ENCODE measurements at regions not wholly inside any gene's neighbourhood (a gene's known extent, or its start where the extent isn't known, plus 50 kb on each side); places are given as distances from the start of the nearest gene placed in this dataset.

DNA sequence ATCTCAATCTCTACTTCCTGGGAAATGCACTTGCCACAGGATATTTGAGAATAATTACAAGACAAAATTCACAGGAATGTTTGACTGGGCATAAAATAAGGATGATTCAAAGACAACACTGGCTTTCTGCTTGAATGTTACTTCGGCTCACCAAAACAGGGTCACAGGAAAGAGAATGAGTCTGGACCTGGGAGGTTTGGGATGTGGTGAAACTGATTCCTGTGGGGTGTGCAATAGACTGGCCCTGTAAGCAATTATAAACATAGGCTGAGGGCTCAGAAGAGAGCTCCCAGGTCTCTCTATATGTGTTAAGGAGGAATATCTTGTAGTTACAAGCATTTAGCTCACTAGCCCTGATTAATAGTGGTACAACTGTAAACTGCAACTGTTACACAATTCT, 613.9 kb upstream of the CELF2 start:
- DNase-seq (ENCODE audit: low spot score), result no peak
- H3K27me3 ChIP-seq, result no peaks in the 10 kb centered on the region
- no peak overlapping the region for H3K27ac ChIP-seq
- no peaks in the 10 kb centered on the region for H3K4me1 ChIP-seq
- peaks cover 0 to 3% of the 10 kb centered on the region in 2 donors for H3K9me3 ChIP-seq
- no peak overlapping the region for H3K4me3 ChIP-seq
- TF ChIP-seq, protein P1, sequence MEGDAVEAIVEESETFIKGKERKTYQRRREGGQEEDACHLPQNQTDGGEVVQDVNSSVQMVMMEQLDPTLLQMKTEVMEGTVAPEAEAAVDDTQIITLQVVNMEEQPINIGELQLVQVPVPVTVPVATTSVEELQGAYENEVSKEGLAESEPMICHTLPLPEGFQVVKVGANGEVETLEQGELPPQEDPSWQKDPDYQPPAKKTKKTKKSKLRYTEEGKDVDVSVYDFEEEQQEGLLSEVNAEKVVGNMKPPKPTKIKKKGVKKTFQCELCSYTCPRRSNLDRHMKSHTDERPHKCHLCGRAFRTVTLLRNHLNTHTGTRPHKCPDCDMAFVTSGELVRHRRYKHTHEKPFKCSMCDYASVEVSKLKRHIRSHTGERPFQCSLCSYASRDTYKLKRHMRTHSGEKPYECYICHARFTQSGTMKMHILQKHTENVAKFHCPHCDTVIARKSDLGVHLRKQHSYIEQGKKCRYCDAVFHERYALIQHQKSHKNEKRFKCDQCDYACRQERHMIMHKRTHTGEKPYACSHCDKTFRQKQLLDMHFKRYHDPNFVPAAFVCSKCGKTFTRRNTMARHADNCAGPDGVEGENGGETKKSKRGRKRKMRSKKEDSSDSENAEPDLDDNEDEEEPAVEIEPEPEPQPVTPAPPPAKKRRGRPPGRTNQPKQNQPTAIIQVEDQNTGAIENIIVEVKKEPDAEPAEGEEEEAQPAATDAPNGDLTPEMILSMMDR (IDR thresholded peaks at IDR 0.05), result no peak
- no peaks in the 10 kb centered on the region for H3K36me3 ChIP-seq

DNA sequence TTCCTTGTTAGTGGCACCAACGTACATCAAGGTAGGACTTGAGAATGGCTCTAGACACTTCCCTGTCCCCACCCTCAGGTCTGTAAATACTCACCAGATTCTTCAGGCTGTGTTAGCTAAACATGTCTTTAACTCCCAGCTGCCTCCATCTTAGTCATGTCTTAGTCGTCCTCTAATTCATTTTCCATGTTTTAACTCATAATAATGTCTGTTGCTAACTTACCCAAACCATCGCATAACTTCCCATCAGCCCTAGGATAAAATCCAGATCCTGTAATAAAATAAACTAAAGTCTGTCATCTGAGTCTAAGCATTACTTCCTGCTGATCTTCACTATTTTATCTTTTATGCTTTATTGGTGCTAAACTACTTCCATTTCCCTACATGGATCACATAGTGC, 600.0 kb upstream of the CELF2 start:
- Histone ChIP-seq H3K36me3 (no peaks in the 10 kb centered on the region), H3K27ac (no peak overlapping the region), H3K27me3 (no peaks in the 10 kb centered on the region), H3K4me3 (no peak overlapping the region), H3K9me3 (no peaks in the 10 kb centered on the region), H3K4me1 (no peaks in the 10 kb centered on the region)
- TF ChIP-seq, protein P1 (IDR thresholded peaks at IDR 0.05), result no peak
- DNase-seq (ENCODE audit: low spot score), result no peak

DNA sequence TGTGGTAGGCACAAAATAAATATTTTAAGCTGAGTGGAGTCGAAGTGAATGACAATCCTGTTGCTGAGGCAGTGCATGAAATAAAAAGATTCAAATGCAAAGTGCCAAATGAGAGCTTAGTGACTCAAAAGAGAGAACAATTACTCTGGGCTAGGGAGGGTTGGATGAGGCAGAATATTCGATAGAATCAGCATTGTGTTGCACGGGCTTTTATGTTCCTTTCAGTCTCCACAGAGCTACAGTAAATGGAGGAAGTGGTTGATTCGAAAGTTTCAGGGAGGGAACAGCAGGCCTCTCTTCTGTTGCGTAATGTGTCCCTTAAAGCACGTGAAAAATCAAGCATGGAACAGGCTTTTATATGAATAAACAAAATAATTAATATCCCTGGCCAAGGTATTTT, 599.3 kb upstream of the CELF2 start:
- no peak for DNase-seq (ENCODE audit: low spot score)
- Histone ChIP-seq H3K4me3 (no peak overlapping the region), H3K27me3 (no peaks in the 10 kb centered on the region), H3K27ac (no peak overlapping the region), H3K36me3 (no peaks in the 10 kb centered on the region), H3K4me1 (no peaks in the 10 kb centered on the region), H3K9me3 (no peaks in the 10 kb centered on the region)
- TF ChIP-seq, protein P1 (IDR thresholded peaks at IDR 0.05), result no peak

DNA sequence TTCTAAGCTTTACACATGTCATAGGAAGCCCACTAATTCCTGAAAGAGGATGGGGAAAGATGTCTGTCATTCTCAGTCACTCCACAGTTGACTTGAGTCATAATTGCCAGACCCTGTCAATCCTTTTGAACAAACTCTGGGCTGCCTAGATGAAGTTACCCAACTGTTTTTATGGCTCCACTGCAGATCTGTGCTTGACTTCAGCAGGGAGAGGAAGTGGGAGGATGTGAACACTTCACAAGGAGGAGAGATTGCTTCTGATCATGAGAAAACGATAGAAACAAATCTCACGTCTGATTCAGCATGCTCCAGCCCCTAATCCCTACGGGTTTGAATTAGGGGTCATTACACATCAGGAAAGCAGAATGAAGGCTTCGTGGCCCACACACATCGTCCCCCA, 596.6 kb upstream of the CELF2 start:
- TF ChIP-seq, protein P1 (IDR thresholded peaks at IDR 0.05), result no peak
- Histone ChIP-seq H3K4me3 (no peak overlapping the region), H3K9me3 (no peaks in the 10 kb centered on the region), H3K27ac (no peak overlapping the region), H3K27me3 (no peaks in the 10 kb centered on the region), H3K36me3 (no peaks in the 10 kb centered on the region), H3K4me1 (no peaks in the 10 kb centered on the region)
- DNase-seq (ENCODE audit: low spot score), result no peak

DNA sequence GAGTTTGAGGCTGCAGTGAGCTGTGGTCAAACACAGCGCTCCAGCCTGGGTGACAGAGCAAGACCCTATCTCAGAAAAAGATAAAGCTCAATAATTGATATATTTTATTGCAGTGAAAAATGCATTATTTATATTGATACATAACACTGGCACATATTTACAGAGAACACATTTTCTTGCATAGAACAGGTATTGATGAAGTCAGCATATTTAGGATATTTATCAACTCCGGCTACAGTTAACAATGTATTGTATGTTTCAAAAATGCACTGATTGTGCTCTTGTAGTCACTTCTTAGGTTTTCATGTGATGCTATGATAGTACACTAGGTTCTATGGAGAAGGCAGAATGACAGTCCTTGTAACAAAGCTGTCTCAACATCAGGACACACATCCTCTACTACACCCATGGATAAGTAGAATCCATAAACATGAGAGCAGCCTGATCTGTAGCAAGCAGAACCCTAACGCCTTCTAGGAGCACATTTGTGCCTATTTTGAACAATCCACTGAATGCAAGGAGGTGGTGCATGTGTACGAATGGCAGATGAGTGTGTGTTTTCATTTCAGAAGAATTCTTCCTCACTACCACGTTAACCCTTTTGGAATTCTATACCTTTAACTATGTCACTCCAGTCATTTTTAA, 586.1 kb upstream of the CELF2 start:
- TF ChIP-seq, protein P1 (IDR thresholded peaks at IDR 0.05), result no peak
- Histone ChIP-seq H3K4me1 (no peaks in the 10 kb centered on the region), H3K27ac (no peak overlapping the region), H3K27me3 (no peaks in the 10 kb centered on the region), H3K9me3 (no peaks in the 10 kb centered on the region), H3K36me3 (no peaks in the 10 kb centered on the region), H3K4me3 (no peak overlapping the region)
- DNase-seq (ENCODE audit: low spot score), result no peak

All from right atrium auricular region (tissue), 2 donors.